SH-SY5Y (cell line): ENCODE measurements at regions not wholly inside any gene's neighbourhood (a gene's known extent, or its start where the extent isn't known, plus 50 kb on each side); places are given as distances from the start of the nearest gene placed in this dataset.

ENCODE experiments used
- GATA2 ChIP-seq: IDR thresholded peaks from 2 replicates; pipeline ENCODE4 v1.6.1; 2011; ENCODE audit warnings: mild to moderate bottlenecking, low read depth, low read length
- GATA3 ChIP-seq: IDR thresholded peaks from 2 replicates; pipeline ENCODE4 v1.6.1; 2011; ENCODE audit warnings: low read depth, mild to moderate bottlenecking, low read length, moderate library complexity

DNA sequence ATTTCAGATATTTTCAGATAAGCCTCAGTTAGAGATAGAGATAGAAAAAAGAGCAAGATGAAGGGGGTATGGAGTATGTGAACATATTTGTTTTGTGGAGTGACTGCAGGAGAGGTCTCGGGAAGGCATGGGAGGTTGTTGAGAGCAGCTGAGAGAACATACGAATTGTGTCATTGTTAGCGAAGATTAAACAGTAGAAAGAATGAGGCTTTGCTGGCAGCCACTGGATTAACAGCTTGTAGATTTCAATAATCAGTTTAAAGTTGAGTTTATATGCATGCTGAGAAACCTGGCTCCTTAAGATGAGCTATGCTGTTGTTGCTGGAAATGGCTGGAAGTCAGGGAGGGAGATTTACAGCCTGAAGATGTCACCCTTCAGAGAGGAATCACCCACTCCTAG is 100.9 kb upstream of the SORCS3 start:
- TF ChIP-seq GATA2 (no peak), GATA3 (no peak)
